ENCODE measurements at regions not wholly inside any gene's neighbourhood (a gene's known extent, or its start where the extent isn't known, plus 50 kb on each side); places are given as distances from the start of the nearest gene placed in this dataset.

- TF ChIP-seq CTCF (IDR thresholded peaks at IDR 0.05) = no peak
- TF ChIP-seq RCOR1 (IDR thresholded peaks at IDR 0.05; ENCODE audit: low read depth, low read length) = no peak
- no peak for TF ChIP-seq HMGXB4 (CRISPR knock-in tag; IDR thresholded peaks at IDR 0.05; ENCODE audit: borderline replicate concordance)
- TF ChIP-seq REST (IDR thresholded peaks at IDR 0.05) = no peak
- no peak for TF ChIP-seq ZFP36 (IDR thresholded peaks at IDR 0.05; ENCODE audit: borderline replicate concordance, partially characterized antibody)
- no peak for TF ChIP-seq POLR2A (IDR thresholded peaks at IDR 0.05; ENCODE audit: low read length)
- no peak for TF ChIP-seq JUN (IDR thresholded peaks at IDR 0.05)
- no peak for TF ChIP-seq RAD21 (conservative IDR thresholded peaks at IDR 0.05 in 1 of 2, IDR thresholded peaks at IDR 0.05 in 1 of 2)
- TF ChIP-seq KDM5A (IDR thresholded peaks at IDR 0.05) = no peak
- TF ChIP-seq NFE2L2 (conservative IDR thresholded peaks at IDR 0.05; ENCODE audit: low read length) = no peak
- no peak for TF ChIP-seq SMC3 (IDR thresholded peaks at IDR 0.05)
Measured at GRCh38 chr2:12300019-12300602, 416.6 kb upstream of the TRIB2 start.

Measured in A549 (cell line).